ENCODE measurements at regions not wholly inside any gene's neighbourhood (a gene's known extent, or its start where the extent isn't known, plus 50 kb on each side); places are given as distances from the start of the nearest gene placed in this dataset.
A peak's percentile ranks its signal among the peaks of the same experiment; 100 is the strongest.

GRCh38 chr13:72346716-72347115 is 380.7 kb downstream of the MZT1 start (continued):
- TF ChIP-seq ZNF800 (CRISPR knock-in tag; IDR thresholded peaks at IDR 0.05), result no peak
- TF ChIP-seq ZNF670 (CRISPR knock-in tag; IDR thresholded peaks at IDR 0.05; ENCODE audit: borderline replicate concordance), result no peak
- TF ChIP-seq ZNF12 (CRISPR knock-in tag; IDR thresholded peaks at IDR 0.05), result no peak
- TF ChIP-seq JDP2 (CRISPR knock-in tag; IDR thresholded peaks at IDR 0.05; ENCODE audit: borderline replicate concordance), result no peak
- peak; percentile 63 for TF ChIP-seq ARID5B (CRISPR knock-in tag; IDR thresholded peaks at IDR 0.05)
- no peak for TF ChIP-seq CENPBD1 (CRISPR knock-in tag; IDR thresholded peaks at IDR 0.05; ENCODE audit: borderline replicate concordance, low read depth)
- TF ChIP-seq U2AF1 (optimal IDR thresholded peaks at IDR 0.05; ENCODE audit: low read depth, low read length), result no peak
- TF ChIP-seq MEF2D (CRISPR knock-in tag; IDR thresholded peaks at IDR 0.05), result no peak
- TF ChIP-seq NKX3-1 (CRISPR knock-in tag; IDR thresholded peaks at IDR 0.05), result no peak
- TF ChIP-seq HNF4A (CRISPR knock-in tag; IDR thresholded peaks at IDR 0.05), result peak; percentile 57
- no peak for TF ChIP-seq REPIN1 (CRISPR knock-in tag; IDR thresholded peaks at IDR 0.05; ENCODE audit: borderline replicate concordance, low read depth)
- TF ChIP-seq ZNF687 (CRISPR knock-in tag; IDR thresholded peaks at IDR 0.05), result no peak
- TF ChIP-seq TCF7L2 (IDR thresholded peaks at IDR 0.05; ENCODE audit: low read depth, low read length), result no peak
- TF ChIP-seq ZNF768 (CRISPR knock-in tag; IDR thresholded peaks at IDR 0.05), result no peak
- no peak for TF ChIP-seq ZFP91 (CRISPR knock-in tag; IDR thresholded peaks at IDR 0.05; ENCODE audit: borderline replicate concordance)
- no peak for TF ChIP-seq SOX13 (IDR thresholded peaks at IDR 0.05)
- TF ChIP-seq SOX13 (CRISPR knock-in tag; conservative IDR thresholded peaks at IDR 0.05 in 1 of 2, IDR thresholded peaks at IDR 0.05 in 1 of 2), result peak in 1 of 2 experiments; percentile 77; a peak in 2 of 4 replicates
- TF ChIP-seq NAIF1 (CRISPR knock-in tag; IDR thresholded peaks at IDR 0.05; ENCODE audit: borderline replicate concordance), result no peak
- TF ChIP-seq ZNF703 (CRISPR knock-in tag; IDR thresholded peaks at IDR 0.05; ENCODE audit: borderline replicate concordance), result no peak
